ENCODE measurements at regions not wholly inside any gene's neighbourhood (a gene's known extent, or its start where the extent isn't known, plus 50 kb on each side); places are given as distances from the start of the nearest gene placed in this dataset.

DNA sequence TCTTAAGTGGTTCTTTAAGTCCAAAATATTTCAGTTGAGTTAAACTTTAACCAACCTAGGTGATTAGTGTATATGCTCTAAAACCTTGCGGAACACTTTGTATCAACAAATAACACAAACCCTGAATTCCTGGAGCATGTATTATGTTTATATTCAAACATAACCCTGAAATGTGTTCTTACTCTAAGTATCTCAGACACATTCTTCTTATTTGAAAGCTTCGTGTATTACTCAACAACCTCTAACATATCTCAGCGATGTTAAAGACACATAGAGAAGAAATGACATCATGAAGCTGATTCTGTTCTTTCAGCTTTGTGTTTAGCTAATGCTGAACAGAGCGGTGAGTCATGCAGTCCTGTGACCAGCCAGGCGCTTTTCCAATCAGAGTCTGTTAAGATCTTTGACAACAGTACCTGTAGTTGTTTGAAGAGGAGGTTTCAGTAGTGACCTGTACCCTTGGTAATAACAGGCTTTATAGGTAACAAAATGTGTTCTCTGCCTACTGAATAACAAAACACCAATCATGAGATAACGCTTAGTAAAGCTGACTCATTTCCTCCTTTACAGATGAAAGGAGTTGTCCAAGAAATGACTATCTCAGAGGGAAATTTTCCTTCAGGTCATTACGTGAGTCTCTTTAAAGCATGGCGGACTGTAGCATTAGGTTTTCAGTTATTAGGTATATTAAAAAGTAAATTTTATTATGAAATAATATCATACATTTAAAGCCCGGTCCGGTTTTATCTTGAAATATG lies 67.3 kb upstream of the KLF6 start:
- DNase-seq, result peak; percentile 70

DNA sequence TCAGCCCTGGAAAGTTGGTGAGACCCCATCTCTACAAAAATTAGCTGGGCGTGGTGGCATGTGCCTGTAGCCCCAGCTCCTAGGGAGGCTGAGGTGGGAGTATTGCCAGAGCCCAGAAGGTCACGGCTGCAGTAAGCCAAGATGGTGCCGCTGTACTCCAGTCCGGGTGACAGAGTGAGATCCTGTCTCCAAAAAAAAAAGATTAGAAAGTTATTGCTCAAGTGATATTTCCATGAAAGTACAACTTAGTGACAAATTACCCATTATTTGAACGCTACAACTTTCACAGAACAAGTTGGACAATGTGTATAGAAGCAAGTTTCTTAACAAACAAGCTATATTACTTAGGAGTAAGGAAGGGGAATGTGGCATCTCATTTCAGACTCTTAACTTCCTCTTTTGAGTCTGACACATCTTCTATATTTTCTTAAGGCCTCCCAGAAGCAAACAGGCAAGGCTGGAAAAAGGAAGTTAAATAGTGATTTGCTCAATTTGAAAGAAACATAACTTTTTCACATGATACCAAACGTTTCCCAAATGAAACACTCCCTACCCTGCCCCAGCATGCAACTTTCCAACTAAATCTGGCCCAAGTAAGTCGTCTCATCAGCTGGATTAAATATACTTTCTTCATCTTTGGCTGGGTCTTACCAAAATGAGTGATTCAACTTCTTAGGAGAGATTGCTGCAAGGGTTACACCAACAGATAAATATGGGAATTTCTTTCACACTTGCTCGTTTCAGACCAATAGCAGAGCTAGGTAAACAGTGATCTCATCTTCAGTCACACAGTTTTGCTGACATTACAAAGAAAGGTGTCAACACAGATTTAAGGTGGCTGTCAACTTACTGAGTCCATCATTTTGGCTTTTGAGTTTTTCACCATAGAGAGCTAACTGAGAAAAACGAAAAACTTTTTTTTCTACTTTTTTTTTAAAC lies 66.3 kb upstream of the KLF6 start:
- no peak for DNase-seq

DNA sequence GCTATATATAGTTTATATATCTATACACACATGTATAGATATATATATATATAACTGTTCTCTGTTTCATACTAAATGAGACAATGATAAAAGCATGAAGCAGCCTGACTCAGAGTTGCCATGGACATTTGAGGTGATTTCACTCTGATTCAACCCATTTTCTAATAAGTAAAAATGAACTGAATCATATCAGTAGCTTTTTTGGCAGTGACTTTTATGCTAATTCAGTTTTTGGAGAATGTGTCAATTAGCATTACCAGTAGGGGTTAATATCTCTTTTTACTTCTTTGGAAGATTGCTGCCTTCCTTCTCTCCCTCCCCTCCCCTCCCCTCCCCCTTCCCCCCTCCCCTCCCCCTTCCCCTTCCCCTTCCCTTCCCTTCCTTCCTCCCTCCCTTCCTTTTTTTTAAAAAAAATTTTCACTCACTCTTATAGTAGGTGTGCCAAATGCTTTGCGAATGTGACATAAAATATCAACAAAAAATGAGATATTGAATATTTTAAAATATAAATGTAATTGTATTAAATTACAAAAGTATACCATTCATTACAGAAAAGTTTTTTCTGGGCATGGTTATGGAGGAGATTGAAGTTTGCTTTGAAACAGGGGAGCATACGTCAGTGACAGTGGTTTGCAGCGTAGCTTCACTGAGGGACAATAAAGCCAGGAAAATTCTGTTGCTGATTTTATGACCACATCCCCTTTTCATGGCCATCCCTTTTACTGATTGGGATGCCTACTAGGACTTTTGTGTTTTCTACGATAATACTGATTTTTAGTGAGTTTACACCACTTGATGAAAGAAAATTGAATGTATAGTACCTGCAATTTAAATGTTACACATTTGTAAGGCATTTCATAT lies 64.0 kb upstream of the KLF6 start:
- DNase-seq, result peak; percentile 27

DNA sequence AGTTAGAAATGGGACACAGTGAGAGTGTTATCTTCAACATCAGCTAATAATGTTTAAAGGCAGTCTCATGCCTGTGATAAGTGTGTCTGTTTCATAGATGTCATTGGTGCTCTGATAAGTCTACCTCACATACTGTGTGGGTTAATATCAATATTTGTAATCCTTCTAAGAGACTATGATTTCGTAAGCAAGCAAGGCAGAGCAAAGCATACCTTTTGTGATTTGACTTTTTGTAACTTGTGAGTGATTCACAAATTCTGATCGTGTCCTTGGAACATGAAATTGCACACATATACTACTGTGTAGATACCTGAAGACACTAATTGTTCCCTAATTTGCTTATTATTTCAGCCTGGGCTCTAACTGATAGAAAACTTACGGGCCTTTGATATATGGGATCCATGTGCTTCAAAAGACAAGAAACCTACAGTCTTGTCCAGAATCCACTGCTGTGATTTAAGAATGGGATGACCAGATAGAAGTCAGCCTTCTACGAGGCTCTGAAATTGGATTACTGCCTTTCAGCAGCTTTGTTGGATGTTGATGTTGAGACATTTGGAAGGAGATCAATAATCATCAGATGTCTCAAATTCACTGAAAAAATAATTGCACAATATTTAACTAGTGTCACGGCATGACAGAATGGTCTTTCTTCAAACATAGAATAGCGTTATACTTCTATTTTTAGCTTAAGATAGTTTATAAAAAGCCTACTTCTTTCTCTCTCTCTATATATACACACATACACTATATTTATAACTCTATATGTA lies 63.2 kb upstream of the KLF6 start:
- no peak for DNase-seq

DNA sequence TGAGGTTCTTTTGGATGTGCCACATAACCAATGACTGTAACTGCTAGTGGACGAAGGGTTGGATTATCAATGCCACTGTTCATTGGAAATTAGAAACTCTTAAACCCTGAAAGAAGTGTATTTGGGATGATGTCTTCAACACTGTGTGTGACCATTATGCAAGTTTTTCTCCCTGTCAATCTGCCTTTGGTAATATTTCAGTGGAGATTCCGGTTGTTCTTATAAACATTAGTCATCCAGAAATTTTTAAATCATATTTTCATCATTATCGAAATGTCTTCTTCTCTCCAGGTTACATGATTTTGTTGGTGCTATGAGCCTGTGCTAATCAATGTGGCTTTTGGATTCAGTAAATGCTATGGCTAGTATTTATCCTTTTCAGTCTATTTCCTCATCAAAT lies 61.7 kb upstream of the KLF6 start:
- DNase-seq, result no peak

DNA sequence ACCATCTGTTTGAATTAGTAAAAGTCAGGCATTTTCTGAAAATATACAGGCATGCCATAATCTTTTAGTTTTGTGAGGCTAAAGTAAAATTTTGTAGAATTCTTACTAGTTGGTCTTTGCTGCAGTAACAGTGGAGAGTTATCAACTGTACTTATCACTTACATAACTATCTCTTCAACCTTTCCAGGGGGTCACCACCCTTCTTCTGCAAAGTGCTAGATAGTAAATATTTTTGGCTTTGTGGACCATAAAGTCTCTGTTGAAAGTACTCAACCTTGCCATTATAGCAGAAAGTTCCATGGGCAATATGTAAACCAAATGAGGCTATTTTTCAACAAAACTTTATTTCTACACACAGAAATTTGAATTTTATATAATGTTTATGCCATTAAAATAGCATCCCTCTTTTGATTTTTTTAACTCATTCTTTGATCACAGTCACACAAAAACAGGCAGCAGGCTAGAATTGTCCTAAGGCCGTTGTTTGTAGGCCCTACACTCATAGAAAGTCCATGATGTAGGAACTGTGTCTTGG lies 59.5 kb upstream of the KLF6 start:
- no peak for DNase-seq

DNA sequence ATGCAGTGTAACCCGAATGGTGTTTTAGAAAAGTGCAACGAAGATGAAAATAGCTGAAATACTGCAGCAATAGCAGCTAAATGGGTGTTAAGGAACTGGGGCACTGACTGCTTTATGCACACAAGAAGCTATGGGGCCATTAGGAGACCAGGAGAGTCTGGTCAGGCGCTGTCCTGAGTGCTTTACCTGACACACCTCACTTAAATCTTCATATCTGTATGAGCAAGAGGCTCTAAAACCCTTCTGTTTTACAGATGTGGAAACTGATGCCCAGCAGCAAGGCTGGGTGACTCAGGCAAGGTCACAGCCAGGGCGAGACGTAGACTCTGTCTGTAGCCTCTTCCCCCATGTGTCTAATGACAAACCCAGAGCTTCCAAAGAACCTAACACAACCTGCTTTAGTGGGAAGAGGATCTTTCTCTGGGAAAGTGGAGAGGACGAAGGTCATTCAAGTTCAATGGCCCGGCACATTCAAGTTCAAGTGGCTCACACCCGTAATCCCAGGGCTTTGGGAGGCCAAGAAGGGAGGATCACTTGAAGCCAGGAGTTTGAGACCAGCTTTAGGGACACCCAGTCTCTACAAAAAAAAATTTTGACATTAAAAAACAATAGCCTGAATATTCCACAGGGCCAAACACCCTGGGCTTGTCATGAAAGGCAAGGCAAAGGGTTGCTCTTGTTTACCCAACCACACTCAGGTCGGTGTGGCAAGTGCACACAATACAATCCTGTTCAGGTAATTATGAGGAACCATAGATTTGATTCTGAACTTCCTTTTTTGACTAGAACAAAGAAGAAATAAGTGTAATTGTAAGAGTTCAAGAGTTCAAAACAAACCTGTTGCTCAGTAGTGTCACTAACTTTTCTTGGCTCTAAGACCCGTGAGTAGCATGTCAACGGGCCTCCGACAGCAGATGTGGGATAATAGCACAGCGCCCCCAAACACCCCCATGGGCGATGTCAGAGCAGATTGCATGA lies 53.7 kb upstream of the KLF6 start:
- DNase-seq, result no peak

DNA sequence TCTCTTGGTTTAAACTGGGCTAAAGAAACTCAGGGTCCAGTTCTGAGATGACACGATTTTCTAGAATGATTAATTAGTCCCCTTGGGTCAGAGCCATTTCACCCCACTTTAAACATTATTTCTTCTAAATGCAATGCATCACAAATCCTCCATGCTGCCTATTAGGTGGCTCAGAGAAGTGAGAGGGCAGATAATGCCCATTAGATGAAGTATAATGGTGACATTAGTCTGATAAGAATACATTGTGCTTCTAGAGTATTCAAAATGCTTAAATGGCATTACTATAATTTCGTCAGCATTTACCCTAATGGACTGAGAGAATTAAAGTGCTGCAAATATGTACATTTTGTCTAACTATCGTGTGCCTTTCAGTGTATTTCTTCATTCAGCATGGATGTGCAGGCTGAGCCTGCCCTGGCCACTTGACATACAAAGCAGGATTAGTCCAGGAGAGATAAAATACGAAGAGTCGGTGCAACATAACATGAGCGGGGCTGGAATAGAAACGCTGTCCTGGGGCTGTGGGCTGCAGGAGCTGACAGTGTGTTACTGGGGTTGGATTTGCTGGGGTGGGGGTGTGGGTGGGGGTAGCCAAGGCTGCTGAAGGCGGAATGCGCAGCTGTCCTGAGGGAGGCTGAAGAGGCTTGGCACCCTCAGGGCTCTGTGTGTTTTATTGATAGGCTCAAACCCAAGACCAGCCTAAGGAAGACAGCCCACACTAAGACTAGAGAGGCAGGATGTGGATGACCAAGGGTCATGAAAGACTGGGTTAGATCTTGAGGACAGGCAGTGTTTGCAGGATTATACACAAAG lies 52.8 kb upstream of the KLF6 start:
- no peak for DNase-seq

DNA sequence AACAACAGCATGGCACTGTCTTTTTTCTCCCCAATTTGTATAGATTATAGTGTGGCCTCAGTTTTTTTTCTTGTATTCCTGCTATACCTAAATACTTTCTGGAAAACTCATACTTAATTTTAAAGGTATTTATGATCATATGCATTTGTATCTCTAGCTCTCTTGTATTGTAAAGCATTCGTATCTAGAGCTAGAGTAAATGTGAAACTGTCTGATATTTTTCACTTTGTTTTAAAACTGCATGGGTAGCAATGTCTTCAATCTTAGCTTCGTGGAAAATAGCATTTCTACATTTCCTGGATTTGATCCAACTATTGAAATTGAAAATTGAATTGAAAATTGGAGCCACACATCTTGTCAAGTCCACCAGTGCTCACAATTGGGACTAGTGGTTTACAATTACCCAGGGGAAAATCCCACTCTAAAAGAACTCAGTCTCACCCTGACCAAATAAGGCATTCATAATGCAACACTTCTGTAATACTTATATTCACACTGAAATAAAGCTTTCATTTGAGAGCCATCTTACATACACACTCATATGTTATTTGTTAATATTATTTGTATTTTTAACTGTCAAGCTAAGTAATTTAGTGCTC lies 51.3 kb upstream of the KLF6 start:
- no peak for DNase-seq

DNA sequence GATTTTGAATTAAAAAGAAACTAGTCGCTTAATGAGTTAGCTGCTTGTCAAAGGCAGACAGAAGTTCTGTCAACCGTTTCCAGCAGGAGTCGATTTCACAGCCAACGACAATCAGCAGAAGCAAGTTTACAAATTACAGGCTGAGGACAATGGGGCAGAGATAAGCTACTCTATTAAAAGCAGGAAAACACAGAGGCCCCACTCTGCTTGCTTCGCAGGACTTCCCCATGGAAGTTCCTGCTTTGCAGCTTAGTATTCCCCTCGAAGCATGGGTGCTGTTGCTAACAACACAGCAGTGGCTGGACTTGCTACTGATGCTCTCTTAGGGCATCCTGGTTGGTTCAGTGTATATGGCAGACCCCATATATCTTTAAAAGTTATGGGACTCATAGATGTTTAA lies 50.8 kb upstream of the KLF6 start:
- no peak for DNase-seq

DNA sequence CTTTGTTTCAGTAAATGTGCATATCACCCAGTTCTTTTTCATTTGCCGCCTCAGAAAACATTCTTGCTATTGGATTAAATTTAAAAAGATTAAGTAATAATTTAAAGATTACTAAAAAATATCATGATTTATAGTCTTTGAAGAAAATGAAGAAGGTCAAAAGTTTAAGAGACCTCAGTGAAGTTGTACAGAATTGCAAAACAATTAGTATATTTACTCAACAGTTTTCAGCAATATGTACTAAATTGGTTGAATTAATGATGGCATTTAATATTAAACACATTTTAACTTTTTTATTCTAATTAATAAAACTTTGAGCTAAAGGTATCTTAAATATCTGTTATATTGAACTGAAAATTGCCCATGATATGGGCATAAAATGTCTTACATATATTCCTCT lies 49.9 kb upstream of the KLF6 start:
- DNase-seq, result no peak
